ENCODE measurements at regions not wholly inside any gene's neighbourhood (a gene's known extent, or its start where the extent isn't known, plus 50 kb on each side); places are given as distances from the start of the nearest gene placed in this dataset.

- no peak for DNase-seq
- TF ChIP-seq CTCF (IDR thresholded peaks at IDR 0.05), result no peak
- Mint-ChIP-seq H3K27me3 (ENCODE audit: insufficient read depth) (no peaks in the 10 kb centered on the region), H3K4me1 (ENCODE audit: low read depth) (no peaks in the 10 kb centered on the region), H3K27ac (no peak overlapping the region), H3K36me3 (ENCODE audit: low read depth) (no peaks in the 10 kb centered on the region), H3K9me3 (peaks cover 14% of the 10 kb centered on the region), H3K4me3 (no peak overlapping the region)
These were observed 1126.7 kb upstream of the ADGRL2 start for GRCh38 chr1:80673935-80674597.

- Mint-ChIP-seq H3K4me1 (ENCODE audit: low read depth) (no peaks in the 10 kb centered on the region), H3K4me3 (no peak overlapping the region), H3K27ac (no peak overlapping the region), H3K27me3 (ENCODE audit: insufficient read depth) (no peaks in the 10 kb centered on the region), H3K36me3 (ENCODE audit: low read depth) (no peaks in the 10 kb centered on the region), H3K9me3 (peaks cover 6% of the 10 kb centered on the region)
- DNase-seq, result no peak
- TF ChIP-seq CTCF (IDR thresholded peaks at IDR 0.05), result no peak
These were observed 1132.4 kb upstream of the ADGRL2 start for GRCh38 chr1:80668372-80668771.

GRCh38 chr1:80666073-80666472 lies 1134.7 kb upstream of the ADGRL2 start:
- Mint-ChIP-seq H3K9me3 (peaks cover 26% of the 10 kb centered on the region), H3K4me3 (no peak overlapping the region), H3K4me1 (ENCODE audit: low read depth) (no peaks in the 10 kb centered on the region), H3K36me3 (ENCODE audit: low read depth) (no peaks in the 10 kb centered on the region), H3K27me3 (ENCODE audit: insufficient read depth) (no peaks in the 10 kb centered on the region), H3K27ac (no peak overlapping the region)
- DNase-seq, result no peak
- no peak for TF ChIP-seq CTCF (IDR thresholded peaks at IDR 0.05)

- H3K4me1 Mint-ChIP-seq (ENCODE audit: low read depth), result no peaks in the 10 kb centered on the region
- H3K4me3 Mint-ChIP-seq, result no peak overlapping the region
- no peak for TF ChIP-seq CTCF (IDR thresholded peaks at IDR 0.05)
- H3K9me3 Mint-ChIP-seq, result peaks cover 43% of the 10 kb centered on the region
- H3K27ac Mint-ChIP-seq, result no peak overlapping the region
- no peaks in the 10 kb centered on the region for H3K36me3 Mint-ChIP-seq (ENCODE audit: low read depth)
- no peaks in the 10 kb centered on the region for H3K27me3 Mint-ChIP-seq (ENCODE audit: insufficient read depth)
- DNase-seq, result no peak
These were observed 1141.6 kb upstream of the ADGRL2 start for GRCh38 chr1:80659161-80659560.

- H3K4me1 Mint-ChIP-seq (ENCODE audit: low read depth), result no peaks in the 10 kb centered on the region
- no peak overlapping the region for H3K4me3 Mint-ChIP-seq
- DNase-seq, result no peak
- H3K27ac Mint-ChIP-seq, result no peak overlapping the region
- no peak for TF ChIP-seq CTCF (IDR thresholded peaks at IDR 0.05)
- H3K9me3 Mint-ChIP-seq, result peaks cover 40% of the 10 kb centered on the region
- no peaks in the 10 kb centered on the region; the same call in 1 of the 2 replicates for H3K36me3 Mint-ChIP-seq (ENCODE audit: low read depth)
- H3K27me3 Mint-ChIP-seq (ENCODE audit: insufficient read depth), result no peaks in the 10 kb centered on the region
These were observed 1143.0 kb upstream of the ADGRL2 start for GRCh38 chr1:80657707-80658106.

Measured in HFFc6 (cell line).